T-helper 2 cell treated with Interferon-gamma antibody and Interleukin-4, amounts not matched to agents 5 μg/mL and 100 μg/mL, for 36 hours (primary cell): ENCODE measurements at regions not wholly inside any gene's neighbourhood (a gene's known extent, or its start where the extent isn't known, plus 50 kb on each side); places are given as distances from the start of the nearest gene placed in this dataset.

Source experiments
- DNase-seq: peaks from one replicate; pipeline ENCODE4 v3.0.0; 2021; ENCODE audit warnings: low spot score
- H3K27ac Mint-ChIP-seq: one replicate; pipeline ENCODE4 v1.8.0; 2021; ENCODE audit warnings: mild to moderate bottlenecking, mixed read lengths
- H3K27me3 Mint-ChIP-seq: one replicate; pipeline ENCODE4 v1.8.0; 2021; ENCODE audit warnings: low read depth, mixed read lengths
- H3K36me3 Mint-ChIP-seq: one replicate; pipeline ENCODE4 v1.8.0; 2021; ENCODE audit warnings: low read depth, mixed read lengths
- H3K4me1 Mint-ChIP-seq: one replicate; pipeline ENCODE4 v1.8.0; 2021; ENCODE audit warnings: low read depth, mixed read lengths
- H3K4me3 Mint-ChIP-seq: one replicate; pipeline ENCODE4 v1.8.0; 2022; ENCODE audit warnings: mild to moderate bottlenecking, moderate library complexity, mixed read lengths
- H3K9me3 Mint-ChIP-seq: one replicate; pipeline ENCODE4 v1.8.0; 2021; ENCODE audit warnings: mixed read lengths

GRCh38 chr20:54306985-54307710 is 99.3 kb downstream of the PFDN4 start:
- Mint-ChIP-seq H3K4me3 (no peak overlapping the region), H3K9me3 (no peaks in the 10 kb centered on the region), H3K36me3 (no peaks in the 10 kb centered on the region), H3K27me3 (no peaks in the 10 kb centered on the region), H3K4me1 (peaks cover 2% of the 10 kb centered on the region), H3K27ac (no peak overlapping the region)
- no peak for DNase-seq

GRCh38 chr20:54308804-54309203 is 100.9 kb downstream of the PFDN4 start:
- peaks cover 2% of the 10 kb centered on the region for H3K4me1 Mint-ChIP-seq
- DNase-seq = no peak
- H3K9me3 Mint-ChIP-seq = no peaks in the 10 kb centered on the region
- no peak overlapping the region for H3K27ac Mint-ChIP-seq
- H3K27me3 Mint-ChIP-seq = no peaks in the 10 kb centered on the region
- H3K4me3 Mint-ChIP-seq = no peak overlapping the region
- no peaks in the 10 kb centered on the region for H3K36me3 Mint-ChIP-seq

DNA sequence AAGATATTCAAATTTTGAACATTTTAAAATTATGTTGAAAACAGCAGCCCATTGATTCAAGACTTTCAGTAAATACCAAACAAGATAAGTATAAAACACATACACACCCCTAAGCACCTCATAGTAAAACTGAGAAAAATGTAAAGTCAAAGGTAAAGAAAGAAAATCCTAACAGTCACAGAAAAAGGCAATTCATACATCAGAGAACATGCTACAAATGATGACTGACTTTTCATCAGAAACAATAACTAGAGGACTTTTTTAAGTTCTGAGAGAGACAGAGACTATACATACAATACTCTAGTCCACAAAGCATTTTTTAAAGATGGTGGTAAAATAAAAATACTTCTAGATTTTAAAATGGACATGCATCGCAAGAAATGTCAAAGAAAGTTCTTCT is 111.0 kb downstream of the PFDN4 start:
- no peak overlapping the region for H3K4me3 Mint-ChIP-seq
- no peaks in the 10 kb centered on the region for H3K27me3 Mint-ChIP-seq
- H3K27ac Mint-ChIP-seq = no peak overlapping the region

GRCh38 chr20:54320148-54320607 is 112.3 kb downstream of the PFDN4 start:
- Mint-ChIP-seq H3K4me1 (no peaks in the 10 kb centered on the region), H3K27ac (no peak overlapping the region), H3K36me3 (no peaks in the 10 kb centered on the region), H3K27me3 (no peaks in the 10 kb centered on the region), H3K4me3 (no peak overlapping the region), H3K9me3 (no peaks in the 10 kb centered on the region)
- no peak for DNase-seq

More for the DNA sequence above, 111.0 kb downstream of the PFDN4 start:
- H3K36me3 Mint-ChIP-seq = no peaks in the 10 kb centered on the region
- no peaks in the 10 kb centered on the region for H3K4me1 Mint-ChIP-seq
- no peaks in the 10 kb centered on the region for H3K9me3 Mint-ChIP-seq
- no peak for DNase-seq

GRCh38 chr20:54321352-54322087 is 113.6 kb downstream of the PFDN4 start:
- Mint-ChIP-seq H3K4me3 (no peak overlapping the region), H3K36me3 (no peaks in the 10 kb centered on the region), H3K9me3 (no peaks in the 10 kb centered on the region), H3K27ac (no peak overlapping the region), H3K4me1 (no peaks in the 10 kb centered on the region), H3K27me3 (no peaks in the 10 kb centered on the region)
- no peak for DNase-seq

DNA sequence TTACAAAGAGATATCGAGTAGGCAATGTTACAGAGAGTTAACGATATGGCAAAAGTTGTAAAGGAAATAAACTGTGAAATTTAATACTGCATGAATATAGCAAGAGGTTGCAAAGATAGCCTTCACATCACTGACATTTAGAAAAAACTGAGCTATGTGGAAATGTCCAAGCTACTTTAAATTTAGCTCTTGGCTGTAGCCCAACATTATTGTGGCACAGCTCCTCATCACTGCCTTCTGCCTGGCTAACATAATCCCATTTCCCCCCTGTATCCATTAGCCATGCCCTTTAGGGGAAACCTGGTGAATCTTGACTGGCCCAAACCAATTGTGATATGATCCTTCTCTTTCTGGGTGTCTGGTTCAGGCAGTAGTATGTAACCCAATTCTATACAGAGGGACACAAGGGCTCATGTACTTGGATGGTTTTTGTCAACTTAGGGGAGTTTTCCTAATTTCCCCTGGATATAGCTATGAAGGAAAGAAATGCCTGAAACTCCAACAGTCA is 115.4 kb downstream of the PFDN4 start:
- Mint-ChIP-seq H3K4me3 (no peak overlapping the region), H3K9me3 (no peaks in the 10 kb centered on the region), H3K36me3 (no peaks in the 10 kb centered on the region), H3K27me3 (no peaks in the 10 kb centered on the region), H3K4me1 (no peaks in the 10 kb centered on the region), H3K27ac (no peak overlapping the region)
- no peak for DNase-seq

DNA sequence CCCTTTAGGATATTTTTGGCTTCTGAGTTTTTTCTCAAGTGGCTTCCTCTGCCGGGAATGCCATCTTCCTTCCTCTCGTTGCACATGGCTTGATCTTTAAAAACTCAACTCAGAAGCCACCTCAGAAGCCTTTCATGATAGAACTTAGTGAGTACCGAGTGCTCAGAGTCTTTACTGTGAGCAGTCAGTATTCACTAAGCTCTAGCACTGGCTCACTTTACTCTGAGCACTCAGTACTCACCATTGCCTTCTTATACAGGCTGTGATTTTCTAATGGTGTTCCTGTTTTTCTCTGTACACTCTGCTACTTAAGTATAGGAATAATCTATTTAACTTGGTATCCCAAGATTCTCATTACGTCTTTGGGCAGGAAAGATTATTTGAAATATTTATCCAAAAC is 116.2 kb downstream of the PFDN4 start:
- no peaks in the 10 kb centered on the region for H3K27me3 Mint-ChIP-seq
- H3K27ac Mint-ChIP-seq = no peak overlapping the region
- no peaks in the 10 kb centered on the region for H3K36me3 Mint-ChIP-seq
- no peak for DNase-seq
- no peaks in the 10 kb centered on the region for H3K9me3 Mint-ChIP-seq
- H3K4me1 Mint-ChIP-seq = no peaks in the 10 kb centered on the region
- H3K4me3 Mint-ChIP-seq = no peak overlapping the region

DNA sequence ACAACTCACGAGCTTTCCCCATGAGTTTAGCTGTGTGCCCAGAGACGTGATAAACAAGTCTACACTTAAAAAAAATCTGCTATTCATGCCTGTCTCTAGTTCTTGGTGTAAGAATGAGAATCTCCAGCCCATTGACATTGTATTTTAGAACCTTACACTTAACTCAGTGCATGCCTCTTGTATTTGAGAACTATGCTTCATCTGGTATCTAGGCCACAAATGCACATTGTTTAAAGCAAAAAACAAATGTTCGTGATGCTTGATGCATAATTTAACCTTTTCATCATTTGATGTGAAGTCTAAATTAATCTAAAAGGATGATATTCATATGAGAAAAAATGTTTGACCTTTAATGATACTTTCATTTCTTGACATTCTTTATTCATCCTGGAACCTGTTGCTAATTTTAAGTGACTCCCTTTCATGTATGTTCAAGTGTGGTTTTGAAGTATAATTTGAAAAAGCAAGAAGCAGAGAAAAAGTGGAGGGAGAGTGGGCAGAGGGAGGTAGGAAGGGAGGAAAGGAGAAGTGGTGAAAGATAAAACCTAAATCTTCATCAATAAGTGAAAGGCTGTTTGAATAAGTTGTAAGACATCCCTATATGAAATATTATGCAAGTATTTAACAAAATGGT is 116.9 kb downstream of the PFDN4 start:
- no peak for DNase-seq
- Mint-ChIP-seq H3K4me3 (no peak overlapping the region), H3K4me1 (no peaks in the 10 kb centered on the region), H3K9me3 (no peaks in the 10 kb centered on the region), H3K36me3 (no peaks in the 10 kb centered on the region), H3K27ac (no peak overlapping the region), H3K27me3 (no peaks in the 10 kb centered on the region)

DNA sequence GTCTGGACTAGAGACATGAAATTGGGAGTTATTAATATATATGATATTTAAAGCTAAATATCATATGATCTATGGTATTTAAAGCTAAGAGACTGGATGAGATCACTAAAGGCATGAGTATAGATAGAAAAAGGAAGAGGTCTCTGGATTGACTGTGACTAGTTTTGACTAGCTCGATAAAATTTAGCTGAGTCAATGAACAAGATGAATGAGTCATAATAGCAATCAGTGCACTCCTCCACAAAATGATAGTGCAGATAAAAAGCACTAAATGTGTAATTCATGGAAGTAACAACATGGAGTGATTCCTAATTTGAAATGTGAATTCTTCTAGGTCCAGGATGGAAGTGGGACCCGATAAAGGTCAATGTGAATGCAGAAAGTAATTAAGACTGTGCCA is 127.4 kb downstream of the PFDN4 start:
- Mint-ChIP-seq H3K27me3 (no peaks in the 10 kb centered on the region), H3K36me3 (no peaks in the 10 kb centered on the region), H3K27ac (no peak overlapping the region), H3K4me1 (no peaks in the 10 kb centered on the region), H3K4me3 (no peak overlapping the region), H3K9me3 (no peaks in the 10 kb centered on the region)
- DNase-seq = no peak

DNA sequence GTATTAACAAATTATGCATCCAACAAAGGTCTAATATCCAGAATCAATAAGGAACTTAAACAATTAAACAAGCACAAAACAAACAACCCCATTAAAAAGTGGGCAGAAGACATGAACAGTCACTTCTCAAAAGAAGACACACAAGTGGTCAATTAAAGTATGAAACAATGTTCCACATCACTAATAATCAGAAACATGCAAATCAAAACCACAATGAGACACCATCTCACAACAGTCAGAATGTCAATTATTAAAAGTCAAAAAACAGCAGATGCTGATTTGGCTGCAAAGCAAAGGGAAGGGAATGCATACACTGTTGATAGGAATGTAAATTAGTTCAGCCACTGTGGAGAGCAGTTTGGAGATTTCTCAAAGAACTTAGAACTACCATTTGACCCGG is 129.3 kb downstream of the PFDN4 start:
- Mint-ChIP-seq H3K4me3 (no peak overlapping the region), H3K9me3 (no peaks in the 10 kb centered on the region), H3K27me3 (no peaks in the 10 kb centered on the region), H3K36me3 (no peaks in the 10 kb centered on the region), H3K4me1 (no peaks in the 10 kb centered on the region), H3K27ac (no peak overlapping the region)
- DNase-seq = no peak

DNA sequence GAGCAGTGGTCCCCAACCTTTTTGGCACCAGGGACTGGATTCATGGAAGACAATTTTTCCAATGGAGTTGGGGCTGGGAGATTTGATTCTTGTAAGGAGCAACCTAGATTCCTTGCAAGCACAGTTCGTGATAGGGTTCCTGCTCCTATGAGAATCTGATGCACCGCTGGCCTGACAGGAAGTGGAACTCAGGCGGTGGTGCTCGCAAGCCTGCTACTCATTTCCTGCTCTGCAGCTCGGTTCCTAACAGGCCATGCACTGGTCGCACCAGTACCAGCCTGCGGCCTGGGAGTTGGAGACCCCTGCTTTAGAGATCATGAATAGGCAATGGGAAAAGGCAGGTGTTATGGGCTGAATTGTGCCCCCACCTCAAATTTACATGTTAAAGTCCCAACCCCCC is 131.2 kb downstream of the PFDN4 start:
- Mint-ChIP-seq H3K36me3 (no peaks in the 10 kb centered on the region), H3K4me3 (no peak overlapping the region), H3K9me3 (no peaks in the 10 kb centered on the region), H3K27me3 (no peaks in the 10 kb centered on the region), H3K27ac (no peak overlapping the region), H3K4me1 (no peaks in the 10 kb centered on the region)
- no peak for DNase-seq

DNA sequence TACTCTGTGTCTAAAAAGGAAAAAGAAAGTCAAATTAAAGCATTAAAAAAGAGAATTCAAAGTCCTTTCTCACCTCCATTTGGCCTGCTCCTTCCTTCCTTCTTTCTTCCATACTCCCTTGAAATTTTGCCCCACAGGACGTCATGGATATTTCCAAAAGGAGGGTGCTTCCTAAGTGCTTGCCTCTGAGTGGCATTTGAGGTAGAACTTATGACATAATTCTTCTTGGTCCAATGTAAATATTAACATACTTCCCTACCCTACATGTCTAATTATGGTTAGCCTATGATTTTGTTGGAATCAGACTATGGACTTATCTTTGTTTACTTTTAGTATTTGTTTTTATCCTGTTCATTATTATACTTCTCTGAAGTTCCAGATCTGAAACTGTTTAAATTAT is 132.3 kb downstream of the PFDN4 start:
- no peaks in the 10 kb centered on the region for H3K4me1 Mint-ChIP-seq
- no peak overlapping the region for H3K27ac Mint-ChIP-seq
- H3K36me3 Mint-ChIP-seq = no peaks in the 10 kb centered on the region
- H3K9me3 Mint-ChIP-seq = no peaks in the 10 kb centered on the region
- H3K27me3 Mint-ChIP-seq = no peaks in the 10 kb centered on the region
- DNase-seq = no peak
- H3K4me3 Mint-ChIP-seq = no peak overlapping the region

DNA sequence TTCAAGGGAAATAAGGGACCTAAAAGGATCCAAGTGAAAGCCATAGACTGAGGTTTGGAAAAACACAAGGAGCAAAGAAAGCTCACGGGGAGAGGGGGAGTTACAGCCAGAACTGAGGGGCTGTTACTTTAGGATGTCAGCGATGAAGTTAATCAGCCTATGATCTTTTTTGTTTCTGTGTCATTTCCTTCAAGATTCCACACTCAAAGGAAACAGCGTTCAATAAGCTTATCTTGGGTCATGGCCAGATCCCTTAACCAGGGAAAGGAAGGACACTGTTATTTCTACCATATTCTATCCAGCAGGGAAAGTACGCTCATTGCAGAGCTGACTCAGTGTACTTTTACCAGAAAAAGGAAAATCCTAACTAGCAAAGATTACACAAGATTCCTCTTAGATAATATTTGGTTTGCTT is 132.8 kb downstream of the PFDN4 start:
- no peak for DNase-seq
- Mint-ChIP-seq H3K9me3 (no peaks in the 10 kb centered on the region), H3K36me3 (no peaks in the 10 kb centered on the region), H3K4me3 (no peak overlapping the region), H3K27ac (no peak overlapping the region), H3K27me3 (no peaks in the 10 kb centered on the region), H3K4me1 (no peaks in the 10 kb centered on the region)

DNA sequence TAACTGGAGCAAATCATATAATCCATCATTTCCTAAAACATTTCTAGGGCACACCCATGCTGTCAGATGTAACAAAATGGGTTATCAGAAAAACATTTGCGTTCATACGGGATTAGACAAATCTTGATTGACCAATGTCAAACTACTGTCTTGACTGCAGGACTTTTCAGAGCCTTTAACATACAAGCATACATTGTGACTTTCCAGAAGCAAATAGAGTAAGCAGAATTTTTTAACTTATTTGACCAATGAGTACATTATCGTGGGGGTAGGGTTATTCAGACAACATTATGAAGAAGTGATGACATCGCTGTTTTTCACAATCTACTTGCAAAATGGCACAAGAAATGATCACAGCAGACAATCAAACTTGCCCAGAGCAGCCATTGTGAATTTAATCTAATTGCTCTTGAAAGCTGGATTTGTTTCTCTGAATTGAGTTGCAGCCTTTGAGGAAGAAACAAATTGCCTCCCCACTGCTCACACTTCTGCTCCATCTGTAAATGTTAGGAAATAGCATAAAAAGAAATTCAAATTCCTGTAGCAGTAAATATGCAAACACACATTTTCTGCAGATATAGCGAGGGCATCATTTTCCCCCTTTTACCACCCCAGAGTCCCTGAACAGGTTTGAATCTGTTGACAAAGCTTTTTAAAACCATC is 133.0 kb upstream of the DOK5 start:
- Mint-ChIP-seq H3K27me3 (no peaks in the 10 kb centered on the region), H3K9me3 (no peaks in the 10 kb centered on the region), H3K4me3 (no peak overlapping the region)

More for the DNA sequence above, 133.0 kb upstream of the DOK5 start:
- DNase-seq = no peak
- Mint-ChIP-seq H3K4me1 (no peaks in the 10 kb centered on the region), H3K36me3 (no peaks in the 10 kb centered on the region), H3K27ac (no peak overlapping the region)
